Activated CD8-positive, alpha-beta T cell treated with anti-CD3 and anti-CD28 coated beads for 36 hours (primary cell): ENCODE measurements at regions not wholly inside any gene's neighbourhood (a gene's known extent, or its start where the extent isn't known, plus 50 kb on each side); places are given as distances from the start of the nearest gene placed in this dataset.

ENCODE experiments used
- ATAC-seq: fragments of 200-7000 bp; cut with Tn5 transposase; one replicate; pipeline ENCODE4 v1.10.0; 2021; ENCODE audit warnings: mild to moderate bottlenecking, moderate library complexity
- CTCF ChIA-PET: fragments of 350-600 bp; sonication (Branson Sonifier 250); formaldehyde crosslinking; loops from one replicate; lab custom pipeline; 2021; ENCODE audit warnings: antibody characterized with exemption; lab: Charles Lee
- POLR2A ChIA-PET: fragments of 350-600 bp; sonication (Branson Sonifier 250); formaldehyde crosslinking; loops from one replicate; lab custom pipeline; 2021; ENCODE audit warnings: antibody characterized with exemption; lab: Charles Lee
- DNase-seq: peaks from one replicate; pipeline ENCODE4 v3.0.0-alpha.2; 2020
- H3K27ac Mint-ChIP-seq: one replicate; pipeline ENCODE4 v1.8.0; 2021; ENCODE audit warnings: mild to moderate bottlenecking, mixed read lengths
- H3K27me3 Mint-ChIP-seq: one replicate; pipeline ENCODE4 v1.8.0; 2021; ENCODE audit warnings: mixed read lengths
- H3K36me3 Mint-ChIP-seq: one replicate; pipeline ENCODE4 v1.8.0; 2021; ENCODE audit warnings: low read depth, mixed read lengths
- H3K4me1 Mint-ChIP-seq: one replicate; pipeline ENCODE4 v1.8.0; 2021; ENCODE audit warnings: low read depth, mixed read lengths
- H3K4me3 Mint-ChIP-seq: one replicate; pipeline ENCODE4 v1.8.0; 2021; ENCODE audit warnings: mild to moderate bottlenecking, moderate library complexity, mixed read lengths
- H3K9me3 Mint-ChIP-seq: one replicate; pipeline ENCODE4 v1.8.0; 2021; ENCODE audit warnings: mixed read lengths
- CTCF ChIP-seq: fragments of 200-600 bp; IDR thresholded peaks from one replicate; pipeline ENCODE4 v1.8.0; 2022; ENCODE audit warnings: antibody characterized with exemption, mild to moderate bottlenecking
- intact Hi-C: fragments of 100-400 bp; cut with micrococcal nuclease; formaldehyde crosslinking; loops from one replicate; pipeline ENCODE4 v1.10.0; 2022

GRCh38 chr2:41707790-41708451 lies 339.9 kb upstream of the PKDCC start:
- intact Hi-C loops, result no loop called here
- H3K27me3 Mint-ChIP-seq, result peaks cover 2% of the 10 kb centered on the region
- no peak overlapping the region for H3K4me3 Mint-ChIP-seq
- ATAC-seq, result no peak
- no peaks in the 10 kb centered on the region for H3K9me3 Mint-ChIP-seq
- no peaks in the 10 kb centered on the region for H3K36me3 Mint-ChIP-seq
- no peak for DNase-seq
- no peaks in the 10 kb centered on the region for H3K4me1 Mint-ChIP-seq
- no peak for TF ChIP-seq CTCF
- ChIA-PET CTCF (interaction anchor here (1.1 kb wide), 1 partner anchor 10 kb away, joined by 3 read pairs; no protein-coding TSS in a partner anchor), POLR2A (no interaction called here)
- no peak overlapping the region for H3K27ac Mint-ChIP-seq

- Mint-ChIP-seq H3K9me3 (no peaks in the 10 kb centered on the region), H3K27ac (no peak overlapping the region), H3K4me3 (no peak overlapping the region), H3K4me1 (no peaks in the 10 kb centered on the region), H3K36me3 (no peaks in the 10 kb centered on the region), H3K27me3 (peaks cover 2% of the 10 kb centered on the region)
- DNase-seq (no peak), ATAC-seq (no peak)
- POLR2A ChIA-PET, result no interaction called here
- TF ChIP-seq CTCF, result no peak
- CTCF ChIA-PET, result interaction anchor here (1.8 kb wide), 1 partner anchor 11 kb away, joined by 5 read pairs; no protein-coding TSS in a partner anchor
- intact Hi-C loops, result no loop called here
Observed at GRCh38 chr2:41709702-41710599, 337.9 kb upstream of the PKDCC start.

GRCh38 chr2:41710944-41711343 lies 336.9 kb upstream of the PKDCC start:
- peaks cover 2% of the 10 kb centered on the region for H3K27me3 Mint-ChIP-seq
- ATAC-seq (no peak), DNase-seq (no peak)
- ChIA-PET CTCF (interaction anchor here (1.8 kb wide), 1 partner anchor 12 kb away, joined by 5 read pairs; no protein-coding TSS in a partner anchor), POLR2A (no interaction called here)
- H3K36me3 Mint-ChIP-seq, result no peaks in the 10 kb centered on the region
- H3K4me1 Mint-ChIP-seq, result peaks cover 4% of the 10 kb centered on the region
- no peak for TF ChIP-seq CTCF
- intact Hi-C loops, result no loop called here
- no peak overlapping the region for H3K4me3 Mint-ChIP-seq
- no peaks in the 10 kb centered on the region for H3K9me3 Mint-ChIP-seq
- no peak overlapping the region for H3K27ac Mint-ChIP-seq

- H3K4me3 Mint-ChIP-seq, result no peak overlapping the region
- H3K27me3 Mint-ChIP-seq, result peaks cover 2% of the 10 kb centered on the region
- TF ChIP-seq CTCF, result no peak
- H3K4me1 Mint-ChIP-seq, result peaks cover 4% of the 10 kb centered on the region
- no peak overlapping the region for H3K27ac Mint-ChIP-seq
- ATAC-seq, result no peak
- ChIA-PET CTCF (no interaction called here), POLR2A (no interaction called here)
- H3K36me3 Mint-ChIP-seq, result no peaks in the 10 kb centered on the region
- no peaks in the 10 kb centered on the region for H3K9me3 Mint-ChIP-seq
- no peak for DNase-seq
- intact Hi-C loops, result no loop called here
Observed at GRCh38 chr2:41711736-41712135, 336.1 kb upstream of the PKDCC start.

- no peaks in the 10 kb centered on the region for H3K27me3 Mint-ChIP-seq
- intact Hi-C loops, result no loop called here
- no peak for ATAC-seq
- no peak for TF ChIP-seq CTCF
- H3K27ac Mint-ChIP-seq, result no peak overlapping the region
- H3K4me3 Mint-ChIP-seq, result no peak overlapping the region
- POLR2A ChIA-PET, result no interaction called here
- CTCF ChIA-PET, result no interaction called here
- peaks cover 5% of the 10 kb centered on the region for H3K4me1 Mint-ChIP-seq
- DNase-seq, result no peak
- H3K36me3 Mint-ChIP-seq, result no peaks in the 10 kb centered on the region
- H3K9me3 Mint-ChIP-seq, result no peaks in the 10 kb centered on the region
Observed at GRCh38 chr2:41716497-41716896, 331.3 kb upstream of the PKDCC start.
